Heart left ventricle (tissue), 13 donors: ENCODE measurements at regions not wholly inside any gene's neighbourhood (a gene's known extent, or its start where the extent isn't known, plus 50 kb on each side); places are given as distances from the start of the nearest gene placed in this dataset.

Experiments used
- CTCF ChIP-seq, 12 donors: fragments of 200-600 bp; sonication (generic) in 4 of 12; IDR thresholded peaks; one replicate each; pipeline versions ENCODE4 v1.5.0 to v1.8.0; 2018 to 2022; ENCODE audit warnings: antibody characterized with exemption in 12 of 12, mild to moderate bottlenecking in 5 of 12
- POLR2A ChIP-seq, 2 donors: fragments of 450-650 bp; IDR thresholded peaks; one replicate each; pipeline ENCODE4 v1.6.1; 2017; ENCODE audit warnings: antibody characterized with exemption in 2 of 2, mild to moderate bottlenecking in 2 of 2, moderate library complexity in 2 of 2
- donor health status: ischemic (EF 13 %, LVEDD 7.1; RV severe dilation, severe dysfunction).
- donor health status: DM: no; HTN: yes; CAD: no.
- donor health status: DM: no; HTN: no; CAD: no.
- donor health status: ischemic (EF 25% LVEDD 6.9; RV normal size, moderate dysfunction).
- donor health status: ischemic (EF 25% LVEDD 5.7; RV mildly dilated, moderate dysfunction).
- donor health status: ischemic (EF 35%, LVEDD 5.7; RV mildly dilated, moderate dysfunction).
- donor health status: nonischemic (EF 11% LVEDD 7.7; RV severe dilation, severe dysfunction).
- donor health status: DM: yes; HTN: yes; CAD: no.
- donor health status: PGD.
- donor health status: ischemic (EF 29% LVEDD 5.4; RV normal size, mild dysfunction).
- donor health status: nonischemic (EF 23%, LVEDD 6.1; RV moderate dilation, normal function).

- no peak for TF ChIP-seq CTCF (IDR thresholded peaks at IDR 0.05)
- no peak for TF ChIP-seq POLR2A (IDR thresholded peaks at IDR 0.05)
Measured at GRCh38 chr5:167509076-167509475, 782.4 kb upstream of the WWC1 start.
